H9 (cell line): ENCODE measurements at regions not wholly inside any gene's neighbourhood (a gene's known extent, or its start where the extent isn't known, plus 50 kb on each side); places are given as distances from the start of the nearest gene placed in this dataset.

Experiments used
- DNase-seq: peaks from one replicate; pipeline ENCODE4 v3.0.0-alpha.2; 2017
- H2AFZ ChIP-seq: one replicate; pipeline ENCODE4 v1.6.1; 2013; ENCODE audit warnings: mild to moderate bottlenecking, low read length, control low read depth, moderate library complexity
- H2AK5ac ChIP-seq: 2 replicates; pipeline ENCODE4 v1.6.1; 2013; ENCODE audit warnings: low read length, control low read depth, mixed read lengths; ENCODE audit not compliant: insufficient read length
- H2BK120ac ChIP-seq: one replicate; pipeline ENCODE4 v1.6.1; 2013; ENCODE audit warnings: low read depth, mild to moderate bottlenecking, low read length, control low read depth, inconsistent platforms; ENCODE audit not compliant: poor library complexity, severe bottlenecking
- H2BK12ac ChIP-seq: 2 replicates; pipeline ENCODE4 v1.6.1; 2013; ENCODE audit warnings: low read length, control low read depth, mixed read lengths, low read depth; ENCODE audit not compliant: insufficient read length
- H2BK15ac ChIP-seq: 2 replicates; pipeline ENCODE4 v1.6.1; 2013; ENCODE audit warnings: low read depth, low read length, control low read depth
- H2BK20ac ChIP-seq: one replicate; pipeline ENCODE4 v1.6.1; 2013; ENCODE audit warnings: low read depth, mild to moderate bottlenecking, low read length, control low read depth, inconsistent platforms; ENCODE audit not compliant: poor library complexity, severe bottlenecking
- H2BK5ac ChIP-seq: 2 replicates; pipeline ENCODE4 v1.6.1; 2013; ENCODE audit warnings: low read length, control low read depth, mixed read lengths; ENCODE audit not compliant: insufficient read length
- H3K14ac ChIP-seq: 2 replicates; pipeline ENCODE4 v1.6.1; 2013; ENCODE audit warnings: low read length, control low read depth; ENCODE audit not compliant: insufficient read depth
- H3K18ac ChIP-seq: 2 replicates; pipeline ENCODE4 v1.6.1; 2013; ENCODE audit warnings: low read depth, mild to moderate bottlenecking, mixed read lengths, low read length, control low read depth; ENCODE audit not compliant: insufficient read length
- H3K23ac ChIP-seq: 2 replicates; pipeline ENCODE4 v1.6.1; 2013; ENCODE audit warnings: low read length, control low read depth, mixed read lengths, low read depth; ENCODE audit not compliant: insufficient read length
- H3K23me2 ChIP-seq: 2 replicates; pipeline ENCODE4 v1.6.1; 2013; ENCODE audit warnings: low read depth, mild to moderate bottlenecking, mixed read lengths, low read length, control low read depth; ENCODE audit not compliant: insufficient read length, poor library complexity, severe bottlenecking
- H3K27ac ChIP-seq: 2 replicates; pipeline ENCODE4 v1.5.1; 2013; ENCODE audit warnings: low read length, control low read depth, mixed read lengths, low read depth; ENCODE audit not compliant: insufficient read length
- H3K27me3 ChIP-seq: 2 replicates; pipeline ENCODE4 v1.6.1; 2013; ENCODE audit warnings: low read length, control low read depth, inconsistent platforms; ENCODE audit not compliant: insufficient read depth
- H3K4ac ChIP-seq: 2 replicates; pipeline ENCODE4 v1.6.1; 2013; ENCODE audit warnings: low read depth, mild to moderate bottlenecking, control low read depth, inconsistent platforms, low read length, moderate library complexity
- H3K4me1 ChIP-seq: 2 replicates; pipeline ENCODE4 v1.6.1; 2013; ENCODE audit warnings: low read length, control low read depth, inconsistent platforms; ENCODE audit not compliant: insufficient read depth
- H3K4me2 ChIP-seq: 2 replicates; pipeline ENCODE4 v1.6.1; 2013; ENCODE audit warnings: low read length, control low read depth, mixed read lengths; ENCODE audit not compliant: insufficient read length, insufficient read depth
- H3K56ac ChIP-seq: 2 replicates; pipeline ENCODE4 v1.6.1; 2013; ENCODE audit warnings: low read depth, mild to moderate bottlenecking, mixed read lengths, low read length, control low read depth; ENCODE audit not compliant: insufficient read length
- H3K79me1 ChIP-seq: 2 replicates; pipeline ENCODE4 v1.6.1; 2013; ENCODE audit warnings: low read depth, mild to moderate bottlenecking, moderate library complexity, low read length, control low read depth, inconsistent platforms; ENCODE audit not compliant: insufficient read depth, poor library complexity, severe bottlenecking
- H3K79me2 ChIP-seq: 2 replicates; pipeline ENCODE4 v1.6.1; 2013; ENCODE audit warnings: low read length, control low read depth, inconsistent platforms; ENCODE audit not compliant: insufficient read depth
- H3K9ac ChIP-seq: 2 replicates; pipeline ENCODE4 v1.6.1; 2013; ENCODE audit warnings: low read length, control low read depth, mixed read lengths; ENCODE audit not compliant: insufficient read length; ENCODE audit errors: extremely low read depth
- H3K9me3 ChIP-seq: one replicate; pipeline ENCODE4 v1.6.1; 2013; ENCODE audit warnings: low read depth, low read length, inconsistent platforms; ENCODE audit not compliant: control insufficient read depth
- H3T11ph ChIP-seq: one replicate; pipeline ENCODE4 v1.6.1; 2013; ENCODE audit warnings: mild to moderate bottlenecking, low read length, control low read depth, inconsistent platforms
- H4K20me1 ChIP-seq: one replicate; pipeline ENCODE4 v1.6.1; 2013; ENCODE audit not compliant: control insufficient read depth, insufficient read length, insufficient read depth
- H4K5ac ChIP-seq: 2 replicates; pipeline ENCODE4 v1.6.1; 2013; ENCODE audit warnings: low read depth, mild to moderate bottlenecking, mixed read lengths, low read length, control low read depth; ENCODE audit not compliant: insufficient read length
- H4K8ac ChIP-seq: replicated peaks from 2 replicates; pipeline ENCODE4 v1.6.1; 2013; ENCODE audit warnings: low read length, control low read depth, mixed read lengths, low read depth; ENCODE audit not compliant: insufficient read length
- H4K91ac ChIP-seq: 2 replicates; pipeline ENCODE4 v1.6.1; 2013; ENCODE audit warnings: low read depth, mild to moderate bottlenecking, moderate library complexity, mixed read lengths, low read length, control low read depth; ENCODE audit not compliant: insufficient read length
- H3K27ac Mint-ChIP-seq, 3 experiments: 2 replicates in 2 of 3; 3 replicates in 1 of 3; pipeline ENCODE4 v1.8.0; 2020 to 2021; ENCODE audit warnings: mixed read lengths in 3 of 3, mild to moderate bottlenecking in 1 of 3, moderate library complexity in 1 of 3
- H3K27me3 Mint-ChIP-seq: 2 replicates; pipeline ENCODE4 v1.8.0; 2021; ENCODE audit warnings: low read depth, mild to moderate bottlenecking, moderate library complexity, mixed read lengths
- H3K36me3 Mint-ChIP-seq, 3 experiments: 2 replicates in 2 of 3; 3 replicates in 1 of 3; pipeline ENCODE4 v1.8.0; 2020 to 2021; ENCODE audit warnings: low read depth in 3 of 3, mixed read lengths in 3 of 3; ENCODE audit not compliant: insufficient read depth in 1 of 3
- H3K4me1 Mint-ChIP-seq, 2 experiments: 2 replicates each; pipeline ENCODE4 v1.8.0; 2020; ENCODE audit warnings: mixed read lengths in 2 of 2
- H3K4me3 Mint-ChIP-seq, 2 experiments: 2 replicates in 1 of 2; 3 replicates in 1 of 2; pipeline ENCODE4 v1.8.0; 2020 to 2021; ENCODE audit warnings: mild to moderate bottlenecking in 2 of 2, mixed read lengths in 2 of 2, moderate library complexity in 1 of 2
- H3K9me3 Mint-ChIP-seq, 2 experiments: 2 replicates in 1 of 2; 3 replicates in 1 of 2; pipeline ENCODE4 v1.8.0; 2020; ENCODE audit warnings: mild to moderate bottlenecking in 2 of 2, mixed read lengths in 2 of 2, moderate library complexity in 1 of 2
- CTCF ChIP-seq: fragments of 200-600 bp; sonication (generic); conservative IDR thresholded peaks from 3 replicates; pipeline ENCODE4 v1.8.0; 2021; ENCODE audit warnings: antibody characterized with exemption, mild to moderate bottlenecking
- WGBS: extraction: QIAGEN DNeasy Blood & Tissue Kit; methylation state at CpG from one replicate; pipeline ENCODE4 v1.1.7; 2013; ENCODE audit warnings: missing lambda C conversion rate, low lambda C conversion rate, mixed read lengths; ENCODE audit not compliant: insufficient read length; ENCODE audit errors: extremely low coverage; 5-methylcytosine and 5-hydroxymethylcytosine counted together

DNA sequence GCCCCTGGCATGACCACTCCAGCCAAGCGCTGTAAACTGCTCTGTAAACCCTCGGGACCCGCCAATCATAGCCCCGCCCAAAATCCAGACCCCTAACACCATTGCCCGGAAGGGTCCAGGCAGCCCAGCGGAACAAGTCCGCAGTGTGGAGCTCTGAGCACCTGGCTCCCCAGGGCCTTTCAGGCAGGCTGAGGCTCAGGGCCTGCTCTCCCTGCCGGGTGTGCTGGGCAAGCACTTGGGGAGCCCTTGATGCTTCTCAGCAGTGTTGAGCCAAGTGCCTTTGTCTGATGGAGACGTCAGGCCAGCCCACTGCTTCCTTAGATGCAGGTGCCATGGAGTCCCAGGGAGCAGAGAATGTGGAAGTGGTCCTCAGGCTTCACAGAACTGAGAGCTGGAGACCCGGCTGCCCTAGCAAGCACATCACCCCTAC is 106.2 kb downstream of the TLE3 start:
- H3K23me2 ChIP-seq = no peaks in the 10 kb centered on the region
- no peak overlapping the region for H3T11ph ChIP-seq
- H3K27me3 ChIP-seq = no peaks in the 10 kb centered on the region
- H2BK5ac ChIP-seq = no peak overlapping the region
- no peak overlapping the region for H2BK12ac ChIP-seq
- no peak overlapping the region for H2BK15ac ChIP-seq
- no peaks in the 10 kb centered on the region for H3K79me2 ChIP-seq
- H3K4ac ChIP-seq = no peak overlapping the region
- H3K4me3 Mint-ChIP-seq = no peak overlapping the region
- no peak overlapping the region for H2BK20ac ChIP-seq
- H2BK120ac ChIP-seq = no peak overlapping the region
- no peak overlapping the region for H3K4me2 ChIP-seq
- H3K4me1 Mint-ChIP-seq = peaks cover 18 to 38% of the 10 kb centered on the region in 2 experiments
- H3K27ac Mint-ChIP-seq = no peak overlapping the region
- H2AK5ac ChIP-seq = no peak overlapping the region
- DNase-seq = peak; percentile 38
- H3K27me3 Mint-ChIP-seq = peaks cover 10% of the 10 kb centered on the region
- H3K79me1 ChIP-seq = no peaks in the 10 kb centered on the region
- no peaks in the 10 kb centered on the region for H4K20me1 ChIP-seq
- TF ChIP-seq CTCF = no peak
- H3K23ac ChIP-seq = no peak overlapping the region
- no peak overlapping the region for H4K5ac ChIP-seq
- H2AFZ ChIP-seq = no peak overlapping the region
- no CpG with 5 or more reads among the region's 10 CpGs for WGBS
- H4K8ac ChIP-seq = no peak overlapping the region
- H3K4me1 ChIP-seq = peaks cover 3% of the 10 kb centered on the region; the same call in 1 of the 2 replicates
- H3K14ac ChIP-seq = no peak overlapping the region
- H3K9me3 ChIP-seq = no peaks in the 10 kb centered on the region
- no peak overlapping the region for H4K91ac ChIP-seq
- H3K18ac ChIP-seq = no peak overlapping the region
- H3K9me3 Mint-ChIP-seq = no peaks in the 10 kb centered on the region
- H3K36me3 Mint-ChIP-seq = no peaks in the 10 kb centered on the region
- H3K56ac ChIP-seq = no peak overlapping the region
- no peak overlapping the region for H3K27ac ChIP-seq
- H3K9ac ChIP-seq = no peak overlapping the region
